ENCODE measurements at regions not wholly inside any gene's neighbourhood (a gene's known extent, or its start where the extent isn't known, plus 50 kb on each side); places are given as distances from the start of the nearest gene placed in this dataset.

- no peak for DNase-seq (ENCODE audit: low read depth)
- TF ChIP-seq, protein P1, sequence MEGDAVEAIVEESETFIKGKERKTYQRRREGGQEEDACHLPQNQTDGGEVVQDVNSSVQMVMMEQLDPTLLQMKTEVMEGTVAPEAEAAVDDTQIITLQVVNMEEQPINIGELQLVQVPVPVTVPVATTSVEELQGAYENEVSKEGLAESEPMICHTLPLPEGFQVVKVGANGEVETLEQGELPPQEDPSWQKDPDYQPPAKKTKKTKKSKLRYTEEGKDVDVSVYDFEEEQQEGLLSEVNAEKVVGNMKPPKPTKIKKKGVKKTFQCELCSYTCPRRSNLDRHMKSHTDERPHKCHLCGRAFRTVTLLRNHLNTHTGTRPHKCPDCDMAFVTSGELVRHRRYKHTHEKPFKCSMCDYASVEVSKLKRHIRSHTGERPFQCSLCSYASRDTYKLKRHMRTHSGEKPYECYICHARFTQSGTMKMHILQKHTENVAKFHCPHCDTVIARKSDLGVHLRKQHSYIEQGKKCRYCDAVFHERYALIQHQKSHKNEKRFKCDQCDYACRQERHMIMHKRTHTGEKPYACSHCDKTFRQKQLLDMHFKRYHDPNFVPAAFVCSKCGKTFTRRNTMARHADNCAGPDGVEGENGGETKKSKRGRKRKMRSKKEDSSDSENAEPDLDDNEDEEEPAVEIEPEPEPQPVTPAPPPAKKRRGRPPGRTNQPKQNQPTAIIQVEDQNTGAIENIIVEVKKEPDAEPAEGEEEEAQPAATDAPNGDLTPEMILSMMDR (conservative IDR thresholded peaks at IDR 0.05; ENCODE audit: low read length) = no peak
- H3K4me3 ChIP-seq (ENCODE audit: low read length) = no peak overlapping the region
These were observed 282.2 kb upstream of the SALL3 start for GRCh38 chr18:78697446-78697845.

GRCh38 chr18:78698914-78699313 is 280.7 kb upstream of the SALL3 start:
- TF ChIP-seq, protein P1 (conservative IDR thresholded peaks at IDR 0.05; ENCODE audit: low read length) = no peak
- no peak for DNase-seq (ENCODE audit: low read depth)
- no peak overlapping the region for H3K4me3 ChIP-seq (ENCODE audit: low read length)

- no peak for DNase-seq (ENCODE audit: low read depth)
- TF ChIP-seq, protein P1 (conservative IDR thresholded peaks at IDR 0.05; ENCODE audit: low read length) = no peak
- H3K4me3 ChIP-seq (ENCODE audit: low read length) = no peak overlapping the region
These were observed 280.1 kb upstream of the SALL3 start for GRCh38 chr18:78699499-78699898.

GRCh38 chr18:78701771-78702396 is 277.7 kb upstream of the SALL3 start:
- TF ChIP-seq, protein P1 (conservative IDR thresholded peaks at IDR 0.05; ENCODE audit: low read length) = no peak
- no peak overlapping the region for H3K4me3 ChIP-seq (ENCODE audit: low read length)
- DNase-seq (ENCODE audit: low read depth) = no peak

GRCh38 chr18:78703291-78703690 is 276.3 kb upstream of the SALL3 start:
- DNase-seq (ENCODE audit: low read depth) = no peak
- H3K4me3 ChIP-seq (ENCODE audit: low read length) = no peak overlapping the region
- TF ChIP-seq, protein P1 (conservative IDR thresholded peaks at IDR 0.05; ENCODE audit: low read length) = no peak

GRCh38 chr18:78704971-78705461 is 274.6 kb upstream of the SALL3 start:
- no peak for DNase-seq (ENCODE audit: low read depth)
- H3K4me3 ChIP-seq (ENCODE audit: low read length) = no peak overlapping the region
- TF ChIP-seq, protein P1 (conservative IDR thresholded peaks at IDR 0.05; ENCODE audit: low read length) = no peak

- no peak for DNase-seq (ENCODE audit: low read depth)
- H3K4me3 ChIP-seq (ENCODE audit: low read length) = no peak overlapping the region
- TF ChIP-seq, protein P1 (conservative IDR thresholded peaks at IDR 0.05; ENCODE audit: low read length) = no peak
These were observed 270.3 kb upstream of the SALL3 start for GRCh38 chr18:78709261-78709809.

Measured in AG10803 (cell line).